Smooth muscle cell (in vitro differentiated cells): ENCODE measurements at regions not wholly inside any gene's neighbourhood (a gene's known extent, or its start where the extent isn't known, plus 50 kb on each side); places are given as distances from the start of the nearest gene placed in this dataset.

Experiments
- DNase-seq: peaks from one replicate; lab custom pipeline; 2025; ENCODE audit not compliant: unreplicated experiment; lab: John Stamatoyannopoulos, UW
- H2AFZ ChIP-seq: fragments of 200-600 bp; sonication (generic); 2 replicates; pipeline ENCODE4 v1.6.0; 2016; ENCODE audit warnings: antibody characterized with exemption, low read depth, mild to moderate bottlenecking
- H3F3A ChIP-seq: fragments of 200-600 bp; sonication (generic); 2 replicates; pipeline ENCODE4 v1.6.0; 2017; ENCODE audit warnings: antibody characterized with exemption, low read depth
- H3K27ac ChIP-seq: fragments of 200-600 bp; sonication (generic); 2 replicates; pipeline ENCODE4 v1.5.1; 2016; ENCODE audit warnings: low read depth, mild to moderate bottlenecking
- H3K27me3 ChIP-seq: fragments of 200-600 bp; sonication (generic); 2 replicates; pipeline ENCODE4 v1.6.1; 2016; ENCODE audit warnings: low read depth, mild to moderate bottlenecking
- H3K36me3 ChIP-seq: fragments of 200-600 bp; sonication (generic); 2 replicates; pipeline ENCODE4 v1.5.1; 2016; ENCODE audit warnings: low read depth
- H3K4me1 ChIP-seq: fragments of 200-600 bp; sonication (generic); 2 replicates; pipeline ENCODE4 v1.5.1; 2016; ENCODE audit warnings: low read depth
- H3K4me2 ChIP-seq: fragments of 200-600 bp; sonication (generic); 2 replicates; pipeline ENCODE4 v1.6.0; 2016; ENCODE audit warnings: mild to moderate bottlenecking
- H3K4me3 ChIP-seq: fragments of 200-600 bp; sonication (generic); 2 replicates; pipeline ENCODE4 v1.5.1; 2016; ENCODE audit warnings: mild to moderate bottlenecking
- H3K79me2 ChIP-seq: fragments of 200-600 bp; sonication (generic); 2 replicates; pipeline ENCODE4 v1.6.0; 2016; ENCODE audit warnings: low read depth, mild to moderate bottlenecking
- H3K9ac ChIP-seq: fragments of 200-600 bp; sonication (generic); 2 replicates; pipeline ENCODE4 v1.6.0; 2016; ENCODE audit warnings: low read depth
- H3K9me3 ChIP-seq: fragments of 200-600 bp; sonication (generic); replicated peaks from 2 replicates; pipeline ENCODE4 v1.5.1; 2016; ENCODE audit warnings: low read depth
- H4K20me1 ChIP-seq: fragments of 200-600 bp; sonication (generic); 2 replicates; pipeline ENCODE4 v1.6.0; 2016; ENCODE audit warnings: low read depth
- CTCF ChIP-seq: fragments of 200-600 bp; sonication (generic); IDR thresholded peaks from 2 replicates; pipeline ENCODE4 v1.5.1; 2017; ENCODE audit warnings: borderline replicate concordance, mild to moderate bottlenecking, antibody characterized with exemption; ENCODE audit not compliant: insufficient read depth, poor library complexity, severe bottlenecking
- WGBS: methylation state at CpG from one replicate; pipeline ENCODE4 v1.1.7; 2016; ENCODE audit warnings: low lambda C conversion rate; 5-methylcytosine and 5-hydroxymethylcytosine counted together

- Histone ChIP-seq H3K4me3 (no peak overlapping the region), H2AFZ (no peak overlapping the region), H3F3A (no peaks in the 10 kb centered on the region), H3K9me3 (no peaks in the 10 kb centered on the region), H3K27me3 (no peaks in the 10 kb centered on the region), H3K9ac (no peak overlapping the region), H4K20me1 (no peaks in the 10 kb centered on the region), H3K4me1 (no peaks in the 10 kb centered on the region), H3K79me2 (no peaks in the 10 kb centered on the region), H3K4me2 (no peak overlapping the region), H3K27ac (no peak overlapping the region), H3K36me3 (no peaks in the 10 kb centered on the region)
- DNase-seq: no peak
- no peak for TF ChIP-seq CTCF
- 87% methylated on average over 4 of the region's 5 CpGs for WGBS
Measured at GRCh38 chr3:1979961-1980615, 118.6 kb upstream of the CNTN4 start.

- no peaks in the 10 kb centered on the region for H4K20me1 ChIP-seq
- no peaks in the 10 kb centered on the region for H3F3A ChIP-seq
- H3K4me2 ChIP-seq: no peak overlapping the region
- H2AFZ ChIP-seq: peak overlapping the region; percentile 16
- no peaks in the 10 kb centered on the region for H3K36me3 ChIP-seq
- WGBS: 42% methylated on average over 3 of the region's 3 CpGs
- H3K27me3 ChIP-seq: no peaks in the 10 kb centered on the region
- no peaks in the 10 kb centered on the region for H3K9me3 ChIP-seq
- no peak overlapping the region for H3K27ac ChIP-seq
- H3K4me1 ChIP-seq: no peaks in the 10 kb centered on the region
- H3K9ac ChIP-seq: no peak overlapping the region
- DNase-seq: no peak
- H3K4me3 ChIP-seq: no peak overlapping the region
- peak; percentile 45 for TF ChIP-seq CTCF
- no peaks in the 10 kb centered on the region for H3K79me2 ChIP-seq
Measured at GRCh38 chr3:1987980-1988379, 110.7 kb upstream of the CNTN4 start.

GRCh38 chr3:1998739-1999138 lies 99.9 kb upstream of the CNTN4 start:
- Histone ChIP-seq H3K4me2 (no peak overlapping the region), H3K36me3 (no peaks in the 10 kb centered on the region), H3K4me1 (no peaks in the 10 kb centered on the region), H3K79me2 (no peaks in the 10 kb centered on the region), H2AFZ (no peak overlapping the region), H3K9ac (no peak overlapping the region), H3K27ac (no peak overlapping the region), H3F3A (no peaks in the 10 kb centered on the region), H3K27me3 (no peaks in the 10 kb centered on the region), H4K20me1 (no peaks in the 10 kb centered on the region), H3K9me3 (no peaks in the 10 kb centered on the region), H3K4me3 (no peak overlapping the region)
- 100% methylated on average over 1 of the region's 1 CpG for WGBS
- no peak for DNase-seq
- TF ChIP-seq CTCF: no peak
